IMR-90 (cell line): ENCODE measurements at regions not wholly inside any gene's neighbourhood (a gene's known extent, or its start where the extent isn't known, plus 50 kb on each side); places are given as distances from the start of the nearest gene placed in this dataset.

Experiments
- ATAC-seq: fragments of 200-7000 bp; cut with Tn5 transposase; 2 replicates; pipeline ENCODE4 v1.9.1; 2020; ENCODE audit warnings: low read depth, mild to moderate bottlenecking, moderate library complexity
- BruUV-seq: library from RNA; stranded (reverse); fragments of 400-500 nt; replicated peaks from 2 replicates; lab custom pipeline; 2021; lab: Mats Ljungman, UMichigan
- CTCF ChIA-PET: fragments of 300-600 bp; formaldehyde crosslinking; extraction: SDS; loops from one replicate; lab custom pipeline; 2021; ENCODE audit warnings: antibody characterized with exemption; lab: Yijun Ruan, JAX
- POLR2A ChIA-PET: fragments of 300-600 bp; sonication (Branson Sonifier 250); formaldehyde crosslinking; loops from one replicate; lab custom pipeline; 2022; ENCODE audit warnings: antibody characterized with exemption; ENCODE audit not compliant: unreplicated experiment; lab: Charles Lee
- DNase-seq: peaks from one replicate; pipeline ENCODE4 v3.0.0; 2013
- H2AFZ ChIP-seq: replicated peaks from 2 replicates; pipeline ENCODE3; 2013; ENCODE audit warnings: low read length, mild to moderate bottlenecking; ENCODE audit not compliant: poor library complexity
- H2AK5ac ChIP-seq: 2 replicates; pipeline ENCODE4 v1.6.1; 2013; ENCODE audit warnings: low read depth, low read length, inconsistent platforms
- H2AK9ac ChIP-seq: replicated peaks from 2 replicates; pipeline ENCODE3; 2013; ENCODE audit warnings: mild to moderate bottlenecking, low read depth, low read length, moderate library complexity; ENCODE audit not compliant: poor library complexity
- H2BK120ac ChIP-seq: 2 replicates; pipeline ENCODE4 v1.6.1; 2013; ENCODE audit warnings: low read depth, low read length, inconsistent platforms
- H2BK15ac ChIP-seq: 3 replicates; pipeline ENCODE4 v1.6.1; 2013; ENCODE audit warnings: low read depth, low read length, inconsistent platforms
- H2BK20ac ChIP-seq: 2 replicates; pipeline ENCODE4 v1.6.1; 2013; ENCODE audit warnings: low read depth, mild to moderate bottlenecking, inconsistent platforms, low read length, moderate library complexity
- H2BK5ac ChIP-seq: 2 replicates; pipeline ENCODE4 v1.6.1; 2013; ENCODE audit warnings: mild to moderate bottlenecking, low read depth, low read length, inconsistent platforms; ENCODE audit not compliant: poor library complexity, severe bottlenecking
- H3K14ac ChIP-seq: replicated peaks from 2 replicates; pipeline ENCODE4 v1.6.1; 2013; ENCODE audit warnings: low read depth, low read length, inconsistent platforms
- H3K18ac ChIP-seq: 2 replicates; pipeline ENCODE4 v1.6.1; 2013; ENCODE audit warnings: low read depth, low read length, control low read depth
- H3K23ac ChIP-seq: 2 replicates; pipeline ENCODE4 v1.6.1; 2013; ENCODE audit warnings: low read depth, low read length, inconsistent platforms
- H3K27ac ChIP-seq: 2 replicates; pipeline ENCODE4 v1.5.1; 2013; ENCODE audit warnings: mild to moderate bottlenecking, control low read depth, low read length; ENCODE audit not compliant: insufficient read depth
- H3K27me3 ChIP-seq: 2 replicates; pipeline ENCODE4 v1.6.1; 2013; ENCODE audit warnings: low read length; ENCODE audit not compliant: control insufficient read depth, insufficient read depth
- H3K36me3 ChIP-seq: 2 replicates; pipeline ENCODE4 v1.6.1; 2013; ENCODE audit warnings: low read length, mixed read lengths; ENCODE audit not compliant: control insufficient read depth, insufficient read depth
- H3K4ac ChIP-seq: 2 replicates; pipeline ENCODE4 v1.6.1; 2013; ENCODE audit warnings: low read depth, low read length, inconsistent platforms
- H3K4me1 ChIP-seq: 2 replicates; pipeline ENCODE4 v1.6.1; 2013; ENCODE audit warnings: low read length, mixed read lengths; ENCODE audit not compliant: control insufficient read depth, insufficient read depth
- H3K4me2 ChIP-seq: 2 replicates; pipeline ENCODE4 v1.6.1; 2013; ENCODE audit warnings: low read depth, mild to moderate bottlenecking, control low read depth, low read length, moderate library complexity
- H3K4me3 ChIP-seq: 2 replicates; pipeline ENCODE4 v1.5.1; 2013; ENCODE audit warnings: low read depth, mild to moderate bottlenecking, control low read depth, low read length, moderate library complexity; ENCODE audit not compliant: insufficient read depth
- H3K56ac ChIP-seq: 2 replicates; pipeline ENCODE4 v1.6.1; 2013; ENCODE audit warnings: low read length, inconsistent platforms; ENCODE audit not compliant: insufficient read depth; ENCODE audit errors: extremely low read depth
- H3K79me1 ChIP-seq, 2 experiments: 2 replicates each; pipeline ENCODE4 v1.6.1; 2013; ENCODE audit warnings: low read length in 2 of 2, inconsistent platforms in 1 of 2, low read depth in 1 of 2
- H3K9ac ChIP-seq: 2 replicates; pipeline ENCODE4 v1.6.1; 2013; ENCODE audit warnings: low read depth, low read length, control low read depth
- H3K9me1 ChIP-seq: 2 replicates; pipeline ENCODE4 v1.6.1; 2013; ENCODE audit warnings: low read length, inconsistent platforms; ENCODE audit not compliant: insufficient read depth
- H3K9me3 ChIP-seq: 2 replicates; pipeline ENCODE4 v1.6.1; 2013; ENCODE audit warnings: low read length; ENCODE audit not compliant: control insufficient read depth, insufficient read depth
- H4K20me1 ChIP-seq: 2 replicates; pipeline ENCODE4 v1.6.1; 2013; ENCODE audit warnings: low read length, inconsistent platforms; ENCODE audit not compliant: insufficient read depth
- H4K5ac ChIP-seq: 2 replicates; pipeline ENCODE4 v1.6.1; 2013; ENCODE audit warnings: mild to moderate bottlenecking, low read depth, low read length, control low read depth
- H4K8ac ChIP-seq, 2 experiments: 2 replicates each; pipeline ENCODE4 v1.6.1; 2013; ENCODE audit warnings: low read depth in 2 of 2, low read length in 2 of 2, control low read depth in 1 of 2, inconsistent platforms in 1 of 2
- H4K91ac ChIP-seq: 2 replicates; pipeline ENCODE4 v1.6.1; 2013; ENCODE audit warnings: low read depth, low read length, inconsistent platforms; ENCODE audit not compliant: insufficient read depth
- BHLHE40 ChIP-seq: fragments of 150-350 bp; IDR thresholded peaks from 2 replicates; pipeline ENCODE4 v1.6.1; 2016; ENCODE audit warnings: mild to moderate bottlenecking, low read depth, low read length
- CEBPB ChIP-seq: IDR thresholded peaks from 2 replicates; pipeline ENCODE4 v1.6.1; 2012; ENCODE audit warnings: low read depth, low read length, improper control_type of control experiment
- CHD1 ChIP-seq: IDR thresholded peaks from 2 replicates; pipeline ENCODE4 v1.6.1; 2012; ENCODE audit warnings: low read depth, low read length, improper control_type of control experiment
- CTCF ChIP-seq: conservative IDR thresholded peaks from 2 replicates; pipeline ENCODE4 v1.5.1; 2012; ENCODE audit warnings: mild to moderate bottlenecking, low read depth, low read length, improper control_type of control experiment
- ELK1 ChIP-seq: fragments of 150-350 bp; IDR thresholded peaks from 2 replicates; pipeline ENCODE4 v1.6.1; 2016; ENCODE audit warnings: low read depth, mild to moderate bottlenecking, low read length, moderate library complexity, borderline replicate concordance
- FOS ChIP-seq: fragments of 150-350 bp; IDR thresholded peaks from 2 replicates; pipeline ENCODE4 v1.6.1; 2016; ENCODE audit warnings: low read depth, low read length
- MAFK ChIP-seq: IDR thresholded peaks from 2 replicates; pipeline ENCODE4 v1.6.1; 2012; ENCODE audit warnings: low read depth, low read length, improper control_type of control experiment
- MAZ ChIP-seq: IDR thresholded peaks from 2 replicates; pipeline ENCODE4 v1.6.1; 2012; ENCODE audit warnings: low read depth, mild to moderate bottlenecking, low read length, improper control_type of control experiment, moderate library complexity, borderline replicate concordance
- MXI1 ChIP-seq: IDR thresholded peaks from 2 replicates; pipeline ENCODE4 v1.6.1; 2012; ENCODE audit warnings: low read depth, mild to moderate bottlenecking, low read length, moderate library complexity, borderline replicate concordance
- NFE2L2 ChIP-seq: fragments of 150-350 bp; IDR thresholded peaks from 2 replicates; pipeline ENCODE4 v1.6.1; 2016; ENCODE audit warnings: low read depth, mild to moderate bottlenecking, low read length
- POLR2A ChIP-seq: IDR thresholded peaks from 2 replicates; pipeline ENCODE4 v1.6.1; 2012; ENCODE audit warnings: mild to moderate bottlenecking, low read depth, low read length
- RAD21 ChIP-seq: IDR thresholded peaks from 2 replicates; pipeline ENCODE4 v1.6.1; 2012; ENCODE audit warnings: low read length, improper control_type of control experiment
- RCOR1 ChIP-seq: IDR thresholded peaks from 2 replicates; pipeline ENCODE4 v1.6.1; 2012; ENCODE audit warnings: mild to moderate bottlenecking, low read length, improper control_type of control experiment; ENCODE audit not compliant: insufficient replicate concordance
- RFX5 ChIP-seq: IDR thresholded peaks from 2 replicates; pipeline ENCODE4 v1.8.0; 2012; ENCODE audit warnings: low read depth, mild to moderate bottlenecking, low read length, moderate library complexity
- SMC3 ChIP-seq: fragments of 150-350 bp; IDR thresholded peaks from 2 replicates; pipeline ENCODE4 v1.6.1; 2016; ENCODE audit warnings: low read depth, mild to moderate bottlenecking, antibody characterized with exemption, low read length, moderate library complexity
- USF2 ChIP-seq: fragments of 150-350 bp; IDR thresholded peaks from 2 replicates; pipeline ENCODE4 v1.6.1; 2017; ENCODE audit warnings: mild to moderate bottlenecking, antibody characterized with exemption, low read length, low read depth
- WGBS, 2 experiments: methylation state at CpG; one replicate each; pipeline versions ENCODE4 v1.1.5 to v1.1.7; 2013; ENCODE audit warnings: missing lambda C conversion rate in 2 of 2; ENCODE audit not compliant: insufficient read length in 1 of 2; ENCODE audit errors: extremely low coverage in 2 of 2; 5-methylcytosine and 5-hydroxymethylcytosine counted together
- dilution Hi-C: fragments of 300-500 bp; cut with HindIII; formaldehyde crosslinking; loops from one replicate; pipeline ENCODE4 v1.14.3; 2018; ENCODE audit warnings: low sequenced_read_pairs; ENCODE audit not compliant: unreplicated experiment
- in situ Hi-C: fragments of 300-500 bp; cut with MboI; formaldehyde crosslinking; loops from 3 replicates; pipeline ENCODE4 v1.14.3; 2019; ENCODE audit warnings: low sequenced_read_pairs, inconsistent platforms, mixed read lengths
- intact Hi-C: fragments of 100-400 bp; cut with micrococcal nuclease; formaldehyde crosslinking; loops from 2 replicates; pipeline ENCODE4 v1.10.0; 2022

GRCh38 chr2:6024229-6024628, 332.0 kb downstream of the SOX11 start:
- H2BK5ac ChIP-seq: no peak overlapping the region
- no peak overlapping the region for H4K5ac ChIP-seq
- no peaks in the 10 kb centered on the region for H3K9me1 ChIP-seq
- H2AK9ac ChIP-seq: no peak overlapping the region
- BruUV-seq: no TSS peak
- no peak overlapping the region for H3K18ac ChIP-seq
- no peak overlapping the region for H3K56ac ChIP-seq
- no peak for TF ChIP-seq FOS
- no peak for TF ChIP-seq USF2
- TF ChIP-seq MAZ: no peak
- TF ChIP-seq ELK1: no peak
- no peak for TF ChIP-seq SMC3
- TF ChIP-seq NFE2L2: no peak
- TF ChIP-seq RAD21: no peak
- no peak for TF ChIP-seq MAFK
- no peak for TF ChIP-seq CEBPB
- TF ChIP-seq RCOR1: no peak
- no peak for TF ChIP-seq BHLHE40
- TF ChIP-seq CTCF: no peak
- no peak for TF ChIP-seq CHD1
- TF ChIP-seq MXI1: no peak
- no peak for TF ChIP-seq POLR2A
- no peak for TF ChIP-seq RFX5
- H3K4me1 ChIP-seq: no peaks in the 10 kb centered on the region
- no peaks in the 10 kb centered on the region; the same call in none of the 2 replicates for H3K9me3 ChIP-seq
- H2BK20ac ChIP-seq: no peak overlapping the region
- H3K79me1 ChIP-seq: no peaks in the 10 kb centered on the region
- H4K20me1 ChIP-seq: no peaks in the 10 kb centered on the region
- dilution Hi-C loops (no loop called here), intact Hi-C loops (no loop called here), in situ Hi-C loops (no loop called here)
- H2BK15ac ChIP-seq: no peak overlapping the region
- CTCF ChIA-PET: no interaction called here
- no peak for DNase-seq
- no peak overlapping the region for H4K8ac ChIP-seq
- H3K14ac ChIP-seq: no peak overlapping the region
- no peak overlapping the region for H3K4me3 ChIP-seq
- no peak for ATAC-seq
- POLR2A ChIA-PET: no interaction called here
- H3K27ac ChIP-seq: no peak overlapping the region
- H2BK120ac ChIP-seq: no peak overlapping the region
- no peak overlapping the region for H3K9ac ChIP-seq
- H2AK5ac ChIP-seq: no peak overlapping the region
- no peak overlapping the region for H3K23ac ChIP-seq
- H3K4ac ChIP-seq: no peak overlapping the region
- H3K27me3 ChIP-seq: no peaks in the 10 kb centered on the region
- H3K4me2 ChIP-seq: no peak overlapping the region
- WGBS, 2 experiments: no CpG with 5 or more reads among the region's 2 CpGs
- no peak overlapping the region for H4K91ac ChIP-seq
- H2AFZ ChIP-seq: no peak overlapping the region
- no peaks in the 10 kb centered on the region for H3K36me3 ChIP-seq
